SK-N-SH treated with all-trans-retinoic acid at 6 μM for 48 hours (cell line): ENCODE measurements at regions not wholly inside any gene's neighbourhood (a gene's known extent, or its start where the extent isn't known, plus 50 kb on each side); places are given as distances from the start of the nearest gene placed in this dataset.

Source experiments
- CREB5 ChIP-seq: fragments of 250-450 bp; sonication (Bioruptor Pico); IDR thresholded peaks from 2 replicates; pipeline ENCODE4 v1.5.1; 2020; ENCODE audit warnings: low read depth, mild to moderate bottlenecking, moderate library complexity
- RARB ChIP-seq: fragments of 250-450 bp; sonication (Bioruptor Pico); IDR thresholded peaks from 2 replicates; pipeline ENCODE4 v1.8.0; 2021; ENCODE audit warnings: mild to moderate bottlenecking, moderate library complexity
- ZNF8 ChIP-seq: fragments of 450-650 bp; formaldehyde crosslinking; IDR thresholded peaks from 2 replicates; pipeline ENCODE4 v1.5.0; 2020; ENCODE audit warnings: mild to moderate bottlenecking, moderate library complexity

- TF ChIP-seq CREB5 (CRISPR knock-in tag), result no peak
- TF ChIP-seq RARB (CRISPR knock-in tag), result no peak
- TF ChIP-seq ZNF8 (CRISPR knock-in tag), result no peak
Measured at GRCh38 chr2:19659024-19659792, 242.6 kb downstream of the TTC32 start.
